H1 (cell line): ENCODE measurements at regions not wholly inside any gene's neighbourhood (a gene's known extent, or its start where the extent isn't known, plus 50 kb on each side); places are given as distances from the start of the nearest gene placed in this dataset.

ENCODE experiments used
- CBX8 ChIP-seq: fragments of 300-800, 300-1000 bp; sonication (generic); IDR thresholded peaks from 2 replicates; pipeline ENCODE4 v1.7.1; 2016; ENCODE audit warnings: low read depth, low read length, borderline replicate concordance
- KDM1A ChIP-seq: fragments of 200-600, 300-600 bp; sonication (generic); IDR thresholded peaks from 2 replicates; pipeline ENCODE4 v1.7.1; 2016; ENCODE audit warnings: mild to moderate bottlenecking, low read length, borderline replicate concordance
- MAFK ChIP-seq: IDR thresholded peaks from 2 replicates; pipeline ENCODE4 v1.6.1; 2012; ENCODE audit warnings: low read depth, mild to moderate bottlenecking, improper control_type of control experiment, low read length
- MAX ChIP-seq: IDR thresholded peaks from 2 replicates; pipeline ENCODE4 v1.6.1; 2012; ENCODE audit warnings: inconsistent platforms
- RBBP5 ChIP-seq: IDR thresholded peaks from 2 replicates; pipeline ENCODE4 v1.7.1; 2012; ENCODE audit warnings: low read depth, mild to moderate bottlenecking, inconsistent platforms, low read length, moderate library complexity, borderline replicate concordance
- SUZ12 ChIP-seq: fragments of 200-600 bp; sonication (generic); IDR thresholded peaks from 2 replicates; pipeline ENCODE4 v1.6.1; 2012; ENCODE audit warnings: mild to moderate bottlenecking, inconsistent platforms, low read length, moderate library complexity, mixed read lengths
- TCF12 ChIP-seq: IDR thresholded peaks from 2 replicates; pipeline ENCODE4 v1.6.1; 2011; ENCODE audit warnings: low read depth, mild to moderate bottlenecking, low read length

GRCh38 chr13:65378943-65379519 lies 1851.1 kb downstream of the PCDH9 start (continued):
- TF ChIP-seq CBX8 (no peak), KDM1A (no peak), MAFK (no peak), MAX (no peak), TCF12 (no peak), SUZ12 (no peak), RBBP5 (no peak)
- TF ChIP-seq, all 59 proteins: peak for 0
